ENCODE measurements at regions not wholly inside any gene's neighbourhood (a gene's known extent, or its start where the extent isn't known, plus 50 kb on each side); places are given as distances from the start of the nearest gene placed in this dataset.

- no peak overlapping the region for H3K9ac ChIP-seq (ENCODE audit: low read length)
- no peak overlapping the region for H3K4me2 ChIP-seq (ENCODE audit: low read length)
- DNase-seq (no peak), ATAC-seq (no peak)
- TF ChIP-seq EZH2phosphoT487 (IDR thresholded peaks at IDR 0.05; ENCODE audit: borderline replicate concordance, low read length) (no peak), CTCF (conservative IDR thresholded peaks at IDR 0.05; ENCODE audit: low read depth, low read length) (no peak), EZH2 (IDR thresholded peaks at IDR 0.05; ENCODE audit: low read length, unreplicated experiment) (no peak)
- POLR2A ChIA-PET (ENCODE audit: unreplicated experiment), result no interaction called here
- no peaks in the 10 kb centered on the region for H3K27me3 ChIP-seq (ENCODE audit: low read length)
- H3K9me3 ChIP-seq (ENCODE audit: low read length), result no peaks in the 10 kb centered on the region
- no peaks in the 10 kb centered on the region for H3K4me1 ChIP-seq (ENCODE audit: insufficient read depth, low read length)
- no peaks in the 10 kb centered on the region for H3K9me2 ChIP-seq (replicated peaks; ENCODE audit: low read length)
- no peaks in the 10 kb centered on the region for H3K36me3 ChIP-seq (ENCODE audit: low read depth, low read length)
- H3K27ac ChIP-seq (ENCODE audit: low read length), result no peak overlapping the region
- no peak overlapping the region for H2AFZ ChIP-seq (ENCODE audit: low read length)
- no peak overlapping the region for H3K4me3 ChIP-seq (ENCODE audit: low read length)
- no peaks in the 10 kb centered on the region for H3F3A ChIP-seq (ENCODE audit: low read length, unreplicated experiment)
- intact Hi-C loops (cut with micrococcal nuclease), result no loop called here
- H4K20me1 ChIP-seq (ENCODE audit: low read length), result no peaks in the 10 kb centered on the region
- CTCF ChIA-PET, result no interaction called here
- no peaks in the 10 kb centered on the region for H3K79me2 ChIP-seq (ENCODE audit: low read length)
- no TSS peak for BruUV-seq (replicated peaks)
These were observed 1736.9 kb upstream of the CELF4 start for GRCh38 chr18:39302481-39302880.

- ATAC-seq (no peak), DNase-seq (no peak)
- no peaks in the 10 kb centered on the region for H3K9me3 ChIP-seq (ENCODE audit: low read length)
- BruUV-seq (replicated peaks), result no TSS peak
- no peaks in the 10 kb centered on the region for H3K4me1 ChIP-seq (ENCODE audit: insufficient read depth, low read length)
- no peaks in the 10 kb centered on the region for H3K79me2 ChIP-seq (ENCODE audit: low read length)
- no peak overlapping the region for H3K9ac ChIP-seq (ENCODE audit: low read length)
- no peak overlapping the region for H2AFZ ChIP-seq (ENCODE audit: low read length)
- H3K4me3 ChIP-seq (ENCODE audit: low read length), result no peak overlapping the region
- H3K27me3 ChIP-seq (ENCODE audit: low read length), result no peaks in the 10 kb centered on the region
- H3K27ac ChIP-seq (ENCODE audit: low read length), result no peak overlapping the region
- H3K9me2 ChIP-seq (replicated peaks; ENCODE audit: low read length), result no peaks in the 10 kb centered on the region
- TF ChIP-seq EZH2 (IDR thresholded peaks at IDR 0.05; ENCODE audit: low read length, unreplicated experiment) (no peak), CTCF (conservative IDR thresholded peaks at IDR 0.05; ENCODE audit: low read depth, low read length) (no peak), EZH2phosphoT487 (IDR thresholded peaks at IDR 0.05; ENCODE audit: borderline replicate concordance, low read length) (no peak)
- H4K20me1 ChIP-seq (ENCODE audit: low read length), result no peaks in the 10 kb centered on the region
- H3K4me2 ChIP-seq (ENCODE audit: low read length), result no peak overlapping the region
- no peaks in the 10 kb centered on the region for H3K36me3 ChIP-seq (ENCODE audit: low read depth, low read length)
- POLR2A ChIA-PET (ENCODE audit: unreplicated experiment), result no interaction called here
- H3F3A ChIP-seq (ENCODE audit: low read length, unreplicated experiment), result no peaks in the 10 kb centered on the region
- CTCF ChIA-PET, result no interaction called here
- intact Hi-C loops (cut with micrococcal nuclease), result no loop called here
These were observed 1733.6 kb upstream of the CELF4 start for GRCh38 chr18:39299152-39299551.

- H3K9me2 ChIP-seq (replicated peaks; ENCODE audit: low read length), result no peaks in the 10 kb centered on the region
- no peaks in the 10 kb centered on the region for H3K9me3 ChIP-seq (ENCODE audit: low read length)
- ATAC-seq (no peak), DNase-seq (no peak)
- H3K4me3 ChIP-seq (ENCODE audit: low read length), result no peak overlapping the region
- H3K9ac ChIP-seq (ENCODE audit: low read length), result no peak overlapping the region
- no peaks in the 10 kb centered on the region for H3F3A ChIP-seq (ENCODE audit: low read length, unreplicated experiment)
- H3K36me3 ChIP-seq (ENCODE audit: low read depth, low read length), result no peaks in the 10 kb centered on the region
- intact Hi-C loops (cut with micrococcal nuclease), result no loop called here
- H3K79me2 ChIP-seq (ENCODE audit: low read length), result no peaks in the 10 kb centered on the region
- POLR2A ChIA-PET (ENCODE audit: unreplicated experiment), result no interaction called here
- H4K20me1 ChIP-seq (ENCODE audit: low read length), result no peaks in the 10 kb centered on the region
- no TSS peak for BruUV-seq (replicated peaks)
- no peak for TF ChIP-seq EZH2phosphoT487 (IDR thresholded peaks at IDR 0.05; ENCODE audit: borderline replicate concordance, low read length)
- no peak for TF ChIP-seq EZH2 (IDR thresholded peaks at IDR 0.05; ENCODE audit: low read length, unreplicated experiment)
- TF ChIP-seq CTCF (conservative IDR thresholded peaks at IDR 0.05; ENCODE audit: low read depth, low read length), result no peak
- CTCF ChIA-PET, result no interaction called here
- no peak overlapping the region for H2AFZ ChIP-seq (ENCODE audit: low read length)
- no peaks in the 10 kb centered on the region for H3K27me3 ChIP-seq (ENCODE audit: low read length)
- no peak overlapping the region for H3K4me2 ChIP-seq (ENCODE audit: low read length)
- no peak overlapping the region for H3K27ac ChIP-seq (ENCODE audit: low read length)
- no peaks in the 10 kb centered on the region for H3K4me1 ChIP-seq (ENCODE audit: insufficient read depth, low read length)
These were observed 1731.6 kb upstream of the CELF4 start for GRCh38 chr18:39297225-39297624.
